Activated CD8-positive, alpha-beta memory T cell treated with anti-CD3 and anti-CD28 coated beads for 4 hours (primary cell): ENCODE measurements at regions not wholly inside any gene's neighbourhood (a gene's known extent, or its start where the extent isn't known, plus 50 kb on each side); places are given as distances from the start of the nearest gene placed in this dataset.
"Not testable (repeated sequence)": the region's sequence is repeated elsewhere in the genome, so short reads cannot be mapped to it uniquely, and the experiment has no call there.

Experiments used
- DNase-seq, 2 donors: peaks; one replicate each; pipeline ENCODE4 v3.0.0-alpha.2; 2020; ENCODE audit warnings: low read depth in 2 of 2

DNA sequence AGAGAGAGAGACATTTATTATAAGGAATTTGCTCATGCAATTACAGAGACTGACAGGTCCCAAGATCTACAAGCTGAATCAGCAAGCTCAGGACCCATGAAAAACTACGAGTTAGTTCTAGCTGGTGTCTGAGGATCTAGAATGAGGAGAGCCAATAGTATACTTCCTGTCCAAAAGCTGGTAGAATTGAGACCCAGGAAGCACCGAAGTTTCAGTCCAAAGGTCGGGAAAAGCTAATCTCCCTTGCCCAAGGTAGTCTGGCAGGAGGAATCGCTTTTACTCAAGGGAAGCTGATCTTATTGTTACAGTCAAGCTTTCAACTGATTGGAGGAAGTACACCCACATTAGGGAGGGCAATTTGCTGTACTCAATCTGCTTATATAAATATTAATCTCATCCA, 389.6 kb downstream of the ADCYAP1 start:
- no peak for DNase-seq

DNA sequence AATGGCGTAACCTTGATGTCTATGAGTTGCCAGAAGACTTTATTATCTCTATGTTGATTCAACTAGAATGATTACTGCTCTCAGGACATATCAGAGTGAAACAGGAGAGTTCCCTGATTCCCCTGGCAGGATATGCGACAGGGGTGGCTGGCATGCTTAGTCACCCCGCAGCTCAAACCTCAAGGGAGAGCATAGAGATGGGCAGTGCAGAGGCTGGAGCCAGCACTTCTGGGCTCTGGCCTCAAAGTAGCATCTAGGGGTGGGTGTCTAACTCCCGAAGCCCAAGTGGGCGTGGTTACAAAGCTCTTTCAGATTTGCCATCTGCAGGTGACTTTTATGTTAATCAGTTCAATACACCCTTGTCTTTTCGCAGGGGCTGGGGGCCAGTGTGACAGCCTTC, 391.6 kb downstream of the ADCYAP1 start:
- no peak for DNase-seq

DNA sequence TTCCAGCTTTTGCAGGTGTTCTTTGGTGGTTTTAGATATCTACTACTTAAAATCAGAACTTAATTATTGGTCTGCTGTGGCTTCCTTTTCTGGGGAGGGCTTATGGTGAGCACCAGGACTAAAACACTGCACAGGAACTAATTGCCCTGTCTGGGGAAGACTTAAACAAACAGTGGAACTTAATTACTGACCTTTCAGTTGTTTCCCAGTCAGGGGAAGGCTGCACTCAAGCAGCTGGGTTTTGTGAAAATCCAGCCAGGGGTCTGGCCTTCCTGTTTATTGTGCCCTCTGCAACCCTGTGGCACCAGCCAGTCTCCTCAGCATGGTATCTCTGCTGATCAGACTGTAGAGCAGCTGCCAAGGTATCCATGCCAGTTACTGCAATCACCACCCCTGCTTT, 398.2 kb downstream of the ADCYAP1 start:
- no peak for DNase-seq

DNA sequence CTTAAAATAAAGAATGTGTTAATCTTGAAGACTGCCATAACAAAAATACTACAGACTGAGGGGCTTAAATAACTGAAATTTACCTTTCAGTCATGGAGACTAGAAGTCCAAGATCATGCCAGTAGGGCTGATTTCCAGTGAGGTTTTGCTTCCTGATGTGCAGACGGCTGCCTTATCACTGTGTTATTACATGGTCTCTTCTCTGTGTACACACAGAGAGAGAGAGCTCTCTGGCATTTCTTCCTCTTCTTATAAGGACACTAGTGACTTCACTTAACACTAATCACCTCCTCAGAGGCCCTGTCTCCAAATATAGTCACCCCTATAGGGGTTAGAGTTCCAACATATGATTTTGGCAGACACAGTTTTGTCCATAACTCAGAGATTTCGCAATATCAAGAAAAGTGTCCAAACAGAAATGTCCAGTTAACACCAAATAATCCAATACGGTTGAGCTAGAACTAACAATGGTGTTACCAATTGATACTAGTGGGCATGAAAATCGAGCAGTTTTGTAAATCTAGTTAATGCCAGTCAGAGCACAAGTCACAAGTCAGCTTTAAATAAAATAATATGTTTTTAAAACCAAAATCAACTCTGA, 399.8 kb downstream of the ADCYAP1 start:
- no peak for DNase-seq

DNA sequence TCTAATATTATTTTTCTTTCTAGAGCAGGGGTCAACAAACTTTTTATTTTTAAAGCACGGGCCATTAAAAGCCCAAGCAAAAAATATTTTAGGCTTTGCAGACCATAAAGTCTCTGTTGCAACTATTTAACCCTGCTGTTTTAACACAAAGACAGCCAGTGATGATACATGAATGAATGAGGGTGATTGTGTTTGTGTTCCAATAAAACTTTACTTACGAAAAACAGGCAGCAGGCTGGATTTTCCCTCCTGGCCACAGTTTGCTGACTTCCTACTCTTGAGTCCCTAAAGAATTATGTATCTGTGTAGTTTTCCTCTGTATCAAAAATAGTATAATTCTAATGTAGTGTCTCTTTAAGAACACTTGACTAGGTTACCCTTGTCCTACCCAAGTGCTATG, 402.0 kb downstream of the ADCYAP1 start:
- no peak for DNase-seq

DNA sequence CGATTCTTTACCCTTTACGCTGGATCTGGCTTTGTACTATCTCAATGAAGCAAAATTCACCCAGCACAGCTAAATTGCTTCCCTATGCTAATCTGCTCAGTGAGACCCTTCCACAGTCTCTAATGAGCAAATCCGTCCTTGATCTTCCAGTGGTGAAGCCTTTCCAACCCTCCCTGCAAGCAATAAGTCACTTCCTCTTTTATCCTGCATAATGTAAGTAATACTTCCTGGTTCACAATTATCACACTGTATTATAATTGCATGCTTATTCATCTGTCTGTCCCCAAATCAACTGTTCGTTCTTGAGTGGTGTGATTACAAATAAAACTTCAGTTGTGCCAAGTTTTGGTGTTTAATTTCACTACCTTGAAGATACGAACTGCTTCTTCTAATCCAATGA, 404.0 kb downstream of the ADCYAP1 start:
- no peak for DNase-seq

DNA sequence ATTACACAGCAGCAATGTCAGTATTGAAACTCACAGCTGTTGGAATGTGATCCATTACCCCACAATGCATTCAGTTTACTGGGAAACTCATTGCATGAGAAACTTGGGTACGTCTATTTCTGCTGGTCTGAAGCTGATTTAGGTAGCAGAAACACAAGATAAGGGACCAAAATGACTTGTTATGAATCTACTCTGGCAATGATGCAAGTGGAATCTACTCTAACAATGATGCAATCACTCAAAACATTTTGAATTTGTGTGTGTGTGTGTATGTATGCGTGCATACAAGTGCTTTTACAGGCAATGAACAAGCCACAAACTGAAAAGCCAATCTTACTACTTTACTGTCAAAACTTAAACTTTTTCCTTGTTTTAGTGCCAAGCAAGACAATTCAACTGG, 406.7 kb downstream of the ADCYAP1 start:
- DNase-seq: no peak

DNA sequence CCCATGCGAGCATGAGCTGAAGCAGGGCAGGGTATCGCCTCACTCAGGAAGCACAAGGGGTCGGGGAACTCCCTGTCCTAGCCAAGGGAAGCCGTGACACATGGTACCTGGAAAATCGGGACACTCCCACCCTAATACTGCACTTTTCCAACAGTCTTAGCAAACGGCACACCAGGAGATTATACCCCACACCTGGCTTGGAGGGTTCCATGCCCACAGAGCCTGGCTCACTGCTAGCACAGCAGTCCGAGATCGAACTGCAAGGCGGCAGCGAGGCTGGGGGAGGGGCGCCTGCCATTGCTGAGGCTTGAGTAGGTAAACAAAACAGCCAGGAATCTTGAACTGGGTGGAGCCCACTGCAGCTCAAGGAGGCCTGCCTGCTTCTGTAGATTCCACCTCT, 430.7 kb downstream of the ADCYAP1 start:
- not testable (repeated sequence) for DNase-seq

DNA sequence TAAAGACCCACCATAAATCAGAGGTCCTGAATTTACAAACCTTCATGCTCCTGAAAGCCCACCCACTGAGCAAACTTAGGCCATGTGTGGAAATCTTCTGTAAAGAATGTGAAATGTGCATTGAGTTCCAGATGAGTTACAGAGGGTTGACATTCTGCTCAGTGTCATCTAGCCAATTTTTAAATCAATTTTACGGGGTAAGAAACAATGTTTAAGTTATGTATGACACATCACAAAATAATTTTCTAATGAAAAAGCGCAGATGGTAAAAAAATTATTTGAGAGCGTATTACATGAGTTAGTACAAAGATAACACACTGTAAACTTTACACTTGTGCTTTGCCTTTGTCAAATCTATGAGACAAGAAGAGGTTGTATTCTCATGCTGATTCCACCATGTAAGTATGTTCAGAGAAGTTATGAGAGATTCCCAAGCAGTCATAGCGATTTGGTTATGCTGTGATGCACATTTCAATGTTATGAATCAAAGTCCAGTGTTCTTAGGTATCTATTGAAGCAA, 446.3 kb downstream of the ADCYAP1 start:
- no peak for DNase-seq

DNA sequence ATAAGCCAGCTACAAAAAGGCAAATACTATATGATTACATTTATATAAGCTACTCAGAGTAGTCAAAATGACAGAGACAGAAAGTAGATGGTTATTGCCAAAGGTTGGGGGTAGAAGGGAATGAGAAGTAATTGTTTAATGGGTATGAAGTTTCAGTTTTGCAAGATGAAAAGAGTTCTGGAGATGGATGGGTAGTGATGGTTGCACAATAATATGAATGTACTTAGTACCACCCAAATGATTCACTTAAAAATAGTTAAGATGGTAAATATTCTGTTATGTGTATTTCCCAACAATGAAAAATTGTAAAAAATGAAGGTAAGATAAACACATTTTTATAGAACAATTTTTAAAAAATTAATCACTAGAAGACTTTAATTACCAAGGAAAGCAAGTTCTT, 448.4 kb downstream of the ADCYAP1 start:
- no peak for DNase-seq

DNA sequence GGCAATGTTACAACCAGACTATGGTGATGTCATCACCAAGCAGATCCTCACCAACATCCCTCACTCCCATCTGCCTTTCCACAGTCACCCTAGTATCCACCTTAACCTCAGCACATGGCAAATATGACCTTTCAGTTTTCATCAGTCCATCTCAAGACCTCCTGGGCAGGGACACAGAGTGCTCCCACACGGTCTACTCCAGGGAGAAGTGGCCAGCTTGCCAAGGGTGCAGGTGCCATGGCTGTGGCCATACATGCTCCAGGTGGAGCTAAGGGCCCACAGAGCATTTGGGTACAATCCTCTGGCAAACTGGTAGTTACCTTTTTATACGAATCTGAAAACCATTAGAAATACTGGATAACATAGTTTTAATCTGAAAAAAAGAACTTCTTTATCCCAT, 453.1 kb downstream of the ADCYAP1 start:
- DNase-seq: no peak

DNA sequence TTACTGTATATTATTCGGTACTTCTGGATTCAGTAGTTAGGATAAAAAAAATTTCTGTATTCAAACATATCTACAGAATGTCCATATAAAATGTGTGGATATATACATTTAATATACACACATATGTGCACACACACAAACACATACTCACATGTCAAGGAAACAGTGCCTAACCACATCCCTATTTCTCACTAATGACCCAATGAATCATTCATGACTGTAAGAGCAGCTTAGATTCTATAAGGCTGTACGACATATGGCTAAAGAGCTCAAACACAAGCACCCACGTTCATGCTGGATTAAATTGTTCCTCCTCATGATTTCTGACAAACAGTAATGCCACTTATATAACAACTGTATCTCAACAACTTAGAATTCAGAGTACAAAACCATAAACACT, 457.3 kb downstream of the ADCYAP1 start:
- no peak for DNase-seq

DNA sequence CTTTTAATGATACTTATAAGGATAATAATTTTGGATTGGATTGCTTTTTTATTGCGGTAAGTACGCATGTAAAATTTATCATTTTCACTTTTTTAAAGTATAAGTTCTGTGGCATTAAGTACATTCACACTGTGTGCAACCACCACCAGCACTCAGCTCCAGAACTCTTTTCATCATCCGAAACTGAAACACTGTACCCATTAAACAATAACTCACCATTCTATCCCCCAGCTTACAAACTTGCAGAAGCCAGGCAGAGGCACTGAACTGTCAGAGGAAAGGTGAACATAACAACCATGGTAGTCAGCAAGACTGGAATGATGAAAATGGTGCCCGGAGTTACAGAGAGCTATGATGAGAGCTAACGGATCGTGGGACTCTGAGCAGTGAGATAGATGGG, 465.9 kb downstream of the ADCYAP1 start:
- no peak for DNase-seq

DNA sequence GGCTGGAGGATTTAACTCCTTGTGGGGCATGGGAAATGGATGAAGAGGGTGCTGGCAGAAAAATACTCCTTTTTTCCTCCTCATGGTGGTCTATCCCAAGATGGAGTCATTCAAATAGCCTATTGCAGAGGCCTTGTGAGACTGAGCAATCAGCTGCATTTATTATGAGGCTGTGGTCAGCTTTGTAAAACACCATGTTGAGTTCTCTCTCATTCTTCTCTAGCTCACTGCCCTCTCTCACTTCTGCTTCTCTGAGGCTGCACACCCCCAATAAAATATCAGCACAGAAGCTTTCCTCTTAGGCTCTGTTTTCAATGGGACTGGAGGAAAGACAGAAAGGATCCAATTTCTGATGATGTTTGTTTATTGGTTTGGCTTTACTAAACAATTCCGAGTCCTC, 467.1 kb downstream of the ADCYAP1 start:
- no peak for DNase-seq

DNA sequence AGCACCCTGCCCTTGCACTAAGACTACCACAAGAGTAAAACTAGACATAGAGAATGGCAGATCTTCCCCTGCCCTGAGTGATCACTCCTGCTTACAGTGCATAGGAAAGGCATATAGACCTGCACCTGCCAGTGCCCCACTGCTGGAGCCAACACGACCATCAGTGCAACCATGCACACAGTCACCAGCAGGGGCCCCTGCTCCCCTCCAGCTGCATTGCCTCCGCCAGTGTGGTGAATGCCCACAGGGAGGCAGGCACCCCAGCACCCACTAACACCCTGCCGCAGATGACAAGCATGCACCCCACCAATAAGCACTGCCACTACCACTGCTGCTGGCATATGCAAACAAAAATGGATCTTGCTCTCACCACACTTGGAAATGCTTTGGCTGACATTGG, 478.8 kb downstream of the ADCYAP1 start:
- no peak for DNase-seq

DNA sequence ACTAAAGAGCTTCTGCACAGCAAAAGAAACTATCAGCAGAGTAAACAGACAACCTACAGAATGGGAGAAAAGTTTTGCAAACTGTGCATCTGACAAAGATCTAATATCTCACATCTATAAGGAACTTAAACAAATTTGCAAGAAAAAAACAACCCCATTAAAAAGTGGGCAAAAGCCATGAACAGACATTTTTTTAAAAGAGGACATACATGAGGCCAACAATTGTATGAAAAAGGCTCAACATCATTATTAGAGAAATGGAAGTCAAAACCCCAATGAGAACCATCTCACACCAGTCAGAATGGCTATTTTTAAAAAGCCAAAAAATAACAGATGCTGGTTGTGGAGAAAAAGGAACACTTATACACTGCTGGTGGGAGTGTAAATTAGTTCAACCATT, 483.8 kb downstream of the ADCYAP1 start:
- DNase-seq: not testable (repeated sequence)

DNA sequence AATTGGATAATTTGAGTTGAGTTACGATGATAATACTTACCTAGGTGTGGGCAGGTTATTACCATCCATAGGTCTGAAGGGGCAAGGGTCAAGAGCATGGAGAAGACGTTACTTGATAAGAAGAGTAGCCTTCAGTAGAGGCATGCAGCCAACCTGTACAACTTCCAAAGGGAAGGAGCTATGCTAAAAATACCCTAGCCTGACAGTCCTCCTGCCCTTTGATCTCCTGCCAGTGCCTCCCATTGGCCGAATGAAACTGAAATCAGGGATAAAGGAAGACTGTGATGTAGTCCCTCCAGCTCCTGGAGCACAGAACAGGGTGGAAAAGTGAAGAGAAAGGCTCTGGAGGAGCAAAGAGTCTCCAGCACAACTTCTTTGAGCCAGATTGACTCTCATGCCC, 487.4 kb downstream of the ADCYAP1 start:
- no peak for DNase-seq

DNA sequence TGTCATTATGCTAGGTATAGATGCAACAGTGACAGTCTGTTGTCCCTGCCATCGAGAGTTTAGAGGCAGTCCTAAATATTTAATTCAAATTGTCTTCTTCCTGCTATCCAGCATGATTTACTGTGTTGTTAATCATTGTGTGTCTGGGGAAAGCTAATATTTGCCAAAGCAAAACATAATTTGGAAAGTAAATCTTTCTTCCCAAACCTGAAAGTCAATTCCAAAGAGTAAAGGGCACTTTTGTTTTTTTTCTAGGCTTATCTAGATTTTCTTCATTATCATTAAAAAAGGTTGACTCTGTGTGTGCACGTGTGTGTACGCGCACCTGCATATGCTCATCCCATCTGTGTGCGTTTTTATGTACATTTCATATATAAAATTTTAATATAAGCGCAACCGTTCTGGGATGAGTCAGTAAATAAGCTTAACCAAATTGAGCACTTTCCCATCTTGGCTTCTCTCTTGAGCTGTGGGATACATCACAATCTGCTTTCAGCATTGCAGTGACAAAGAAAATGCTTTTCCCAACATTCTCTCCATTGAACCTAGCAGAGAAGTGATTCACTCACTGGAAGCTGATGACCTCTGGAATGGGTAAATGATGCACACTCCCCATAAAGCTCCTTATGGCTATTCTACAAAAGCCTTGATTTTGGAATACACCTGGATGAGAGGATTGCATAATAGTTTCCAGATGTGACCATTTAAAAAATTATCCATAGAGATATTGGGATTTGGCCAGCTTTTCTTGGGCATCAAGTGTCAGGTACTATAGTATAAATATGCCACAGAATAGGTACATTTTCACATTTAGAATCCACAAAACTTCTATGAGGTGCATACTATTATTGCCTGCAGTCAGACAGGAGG, 488.4 kb downstream of the ADCYAP1 start:
- no peak for DNase-seq

DNA sequence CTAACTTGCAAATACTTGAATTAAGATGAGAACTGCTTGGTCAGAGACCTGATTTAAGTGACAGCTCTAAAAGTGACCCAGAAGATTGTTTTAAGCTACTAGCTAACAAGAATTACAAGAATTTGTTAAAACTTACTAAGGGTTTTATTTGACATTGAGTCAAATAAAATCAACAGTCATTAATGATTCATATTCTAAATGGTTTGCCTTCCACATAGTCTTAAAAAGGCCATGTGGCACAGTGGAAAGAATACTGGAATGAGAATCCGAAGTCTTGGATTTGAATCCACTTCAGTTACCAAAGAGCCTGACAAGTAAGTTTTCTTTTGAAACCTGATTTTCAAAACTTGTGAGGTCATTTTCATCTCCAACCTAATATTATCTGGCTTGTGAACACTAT, 489.3 kb downstream of the ADCYAP1 start:
- no peak for DNase-seq

DNA sequence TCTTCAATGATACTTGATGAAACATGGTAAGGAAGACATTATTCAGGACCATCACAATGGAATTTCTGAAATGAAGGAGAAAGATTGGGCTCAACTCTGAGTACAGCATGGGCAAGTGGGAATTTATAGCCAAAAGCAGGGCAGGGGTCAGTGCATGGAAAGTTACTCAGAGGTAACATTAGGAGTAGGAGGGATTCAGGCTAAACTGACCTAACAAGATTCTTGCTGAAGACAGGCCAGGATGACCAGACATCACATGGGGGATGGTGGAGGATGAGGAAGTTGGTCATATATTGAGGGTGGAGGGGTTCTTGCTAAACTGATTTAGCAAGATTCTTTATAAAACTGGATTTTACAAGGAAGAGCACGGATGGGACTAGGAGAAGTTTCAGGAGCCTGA, 489.8 kb downstream of the ADCYAP1 start:
- no peak for DNase-seq

DNA sequence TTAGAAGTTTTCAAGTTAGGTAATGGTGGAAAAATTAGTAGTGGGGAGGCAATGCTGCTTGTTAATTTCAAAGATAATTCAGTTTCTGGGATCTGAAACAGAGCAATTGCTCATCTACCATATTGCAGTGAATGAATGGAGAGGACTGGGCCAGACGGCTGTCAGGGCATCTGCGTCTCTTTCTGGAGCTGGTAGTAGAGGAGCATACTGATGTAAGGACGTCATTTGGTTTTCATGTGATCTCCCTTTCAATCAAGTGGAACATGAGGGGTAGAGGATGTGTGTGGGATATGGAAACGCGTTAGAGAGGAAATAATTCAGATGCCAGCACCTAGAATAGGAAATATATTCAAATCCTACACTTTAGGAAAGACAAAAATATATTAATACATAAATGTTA, 490.3 kb downstream of the ADCYAP1 start:
- DNase-seq: no peak

DNA sequence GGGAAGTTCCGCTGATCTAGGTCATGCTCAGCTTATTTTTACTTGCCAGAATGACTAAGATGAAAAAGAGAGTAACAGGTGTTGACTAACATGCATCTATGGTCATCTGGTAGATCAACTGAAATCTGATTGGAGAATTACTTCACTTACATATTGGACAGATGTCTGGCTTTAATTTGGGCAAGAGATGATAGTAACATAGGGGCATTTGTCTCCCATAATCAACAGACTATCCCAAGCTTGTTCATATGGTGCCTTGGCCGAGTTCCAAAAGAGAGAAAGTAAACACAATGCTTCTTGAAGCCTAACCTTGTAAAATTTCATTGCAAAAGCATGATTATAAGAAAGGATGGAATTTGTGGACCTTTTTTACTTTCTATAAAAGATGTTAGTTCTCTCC, 503.7 kb downstream of the ADCYAP1 start:
- DNase-seq: no peak

DNA sequence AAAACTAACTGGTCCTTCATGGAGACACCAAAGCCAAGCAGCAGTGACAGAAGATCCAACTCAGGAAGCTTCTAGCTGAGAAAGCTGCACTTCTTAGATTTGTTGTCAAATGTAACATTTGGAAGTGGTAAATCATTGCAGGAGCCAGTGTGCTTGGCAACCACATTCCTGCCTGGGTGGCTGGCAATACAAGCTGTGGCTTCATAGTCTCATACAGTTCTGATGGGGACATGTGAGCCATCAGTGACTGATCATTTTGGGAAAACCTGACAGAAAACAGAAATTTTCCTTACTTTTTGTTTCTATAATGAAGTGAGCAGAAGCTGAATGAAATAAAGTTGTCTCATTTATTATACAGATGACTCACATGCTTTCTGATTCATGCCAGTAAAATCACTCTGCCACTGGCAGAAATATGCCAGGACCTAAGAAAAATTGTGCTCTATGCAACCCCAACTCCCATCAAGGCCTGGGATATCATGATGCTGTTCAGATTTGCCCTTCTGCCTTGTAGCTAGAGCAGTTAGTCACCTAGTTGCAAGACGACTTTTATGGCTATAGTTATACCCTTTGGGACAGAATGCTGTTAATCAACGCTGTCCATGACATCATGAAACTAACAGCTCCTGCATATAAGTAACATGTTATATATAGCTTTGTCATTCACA, 508.1 kb downstream of the ADCYAP1 start:
- no peak for DNase-seq
